ENCODE measurements at regions not wholly inside any gene's neighbourhood (a gene's known extent, or its start where the extent isn't known, plus 50 kb on each side); places are given as distances from the start of the nearest gene placed in this dataset.

DNA sequence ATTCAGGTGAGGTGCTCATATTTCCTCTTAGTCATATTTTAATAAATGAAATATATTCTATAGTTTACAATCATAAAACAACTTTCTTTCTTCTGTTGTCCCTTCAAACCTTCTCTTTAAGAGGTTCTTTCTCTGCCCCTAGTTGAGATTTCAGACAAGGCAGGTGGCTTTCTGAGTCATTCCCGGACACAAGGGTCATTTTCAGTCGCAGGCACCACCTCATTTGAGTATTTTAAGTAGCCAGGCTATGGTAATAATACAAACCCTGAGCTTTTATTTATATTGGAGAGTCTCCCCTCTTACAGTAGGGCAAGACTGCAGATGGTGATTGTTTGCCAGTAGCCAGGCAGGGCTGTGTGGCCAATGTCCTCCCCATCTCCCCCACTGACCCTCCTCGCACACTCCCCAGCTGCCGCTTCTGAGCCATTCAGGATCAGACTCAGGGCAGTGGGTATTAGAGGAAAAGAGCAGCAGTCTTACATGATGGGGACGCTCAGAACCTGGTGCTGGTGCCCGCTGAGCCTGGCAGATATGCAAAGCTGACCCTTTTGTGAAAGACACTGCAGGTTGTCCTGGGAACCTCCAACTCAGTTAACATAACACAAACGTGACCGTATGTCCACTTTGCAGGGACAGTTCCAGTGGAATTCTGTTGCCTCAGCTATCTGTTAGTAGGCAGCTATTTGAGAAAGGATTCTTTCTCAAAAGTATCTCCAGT is 101.1 kb upstream of the BCL2L14 start:
- Histone ChIP-seq H3K4me1 (no peaks in the 10 kb centered on the region), H3K27ac (no peak overlapping the region), H3K27me3 (no peaks in the 10 kb centered on the region), H3K4me3 (no peak overlapping the region), H3K9me3 (peaks cover 0 to 3% (median 0%) of the 10 kb centered on the region in 12 donors), H3K36me3 (no peaks in the 10 kb centered on the region)
- 74 to 77% (median 75%) methylated on average over 8 of the region's 8 CpGs for WGBS, 4 donors
- DNase-seq (no peak), ATAC-seq (no peak)
- TF ChIP-seq CTCF (IDR thresholded peaks at IDR 0.05) (no peak), POLR2A (IDR thresholded peaks at IDR 0.05) (no peak)
- intact Hi-C loops (cut with DNase I), result no loop called here

DNA sequence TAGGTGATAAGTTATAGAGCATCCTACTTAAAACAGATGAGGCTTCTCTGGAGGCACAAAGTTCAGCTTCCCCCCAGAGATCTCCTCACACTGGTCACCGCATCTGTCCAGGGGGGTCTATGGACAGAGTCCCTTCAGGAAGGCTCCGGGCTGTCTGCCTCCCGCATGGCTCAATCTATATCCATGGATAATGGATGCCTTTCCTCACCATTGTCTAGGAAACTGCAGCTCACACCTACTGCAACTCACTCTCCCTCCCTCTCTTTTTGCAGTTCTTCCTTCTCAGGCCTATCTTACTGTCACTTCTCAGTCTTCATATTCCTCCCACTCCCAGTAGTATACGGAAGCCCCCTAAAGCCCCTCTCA is 100.6 kb upstream of the BCL2L14 start:
- ATAC-seq (no peak), DNase-seq (no peak)
- H3K4me1 ChIP-seq, result no peaks in the 10 kb centered on the region
- H3K9me3 ChIP-seq, result peaks cover 0 to 3% (median 0%) of the 10 kb centered on the region in 12 donors
- TF ChIP-seq CTCF (IDR thresholded peaks at IDR 0.05), result no peak
- TF ChIP-seq POLR2A (IDR thresholded peaks at IDR 0.05), result no peak
- H3K36me3 ChIP-seq, result no peaks in the 10 kb centered on the region
- no peaks in the 10 kb centered on the region for H3K27me3 ChIP-seq
- no peak overlapping the region for H3K4me3 ChIP-seq
- WGBS, 4 donors, result 60 to 65% (median 62%) methylated on average over 4 of the region's 4 CpGs
- no peak overlapping the region for H3K27ac ChIP-seq
- intact Hi-C loops (cut with DNase I), result no loop called here

GRCh38 chr12:11973396-11973795 is 97.3 kb upstream of the BCL2L14 start:
- TF ChIP-seq POLR2A (IDR thresholded peaks at IDR 0.05), result no peak
- no peak for TF ChIP-seq CTCF (IDR thresholded peaks at IDR 0.05)
- WGBS, 4 donors, result 77 to 86% (median 84%) methylated on average over 6 of the region's 6 CpGs

GRCh38 chr12:11976005-11976404 is 94.7 kb upstream of the BCL2L14 start:
- H3K36me3 ChIP-seq, result no peaks in the 10 kb centered on the region
- ATAC-seq (no peak), DNase-seq (no peak)
- H3K27me3 ChIP-seq, result no peaks in the 10 kb centered on the region
- H3K4me1 ChIP-seq, result peaks cover 0 to 14% (median 0%) of the 10 kb centered on the region in 12 donors
- 45 to 54% (median 54%) methylated on average over 4 of the region's 4 CpGs for WGBS, 4 donors
- H3K27ac ChIP-seq, result no peak overlapping the region
- TF ChIP-seq CTCF (IDR thresholded peaks at IDR 0.05) (no peak), POLR2A (IDR thresholded peaks at IDR 0.05) (no peak)
- peaks cover 0 to 1% (median 0%) of the 10 kb centered on the region in 12 donors for H3K9me3 ChIP-seq
- intact Hi-C loops (cut with DNase I), result no loop called here
- no peak overlapping the region for H3K4me3 ChIP-seq

More at GRCh38 chr12:11973396-11973795, 97.3 kb upstream of the BCL2L14 start:
- Histone ChIP-seq H3K36me3 (no peaks in the 10 kb centered on the region), H3K4me3 (no peak overlapping the region), H3K9me3 (peaks cover 0 to 3% (median 0%) of the 10 kb centered on the region in 12 donors), H3K27me3 (no peaks in the 10 kb centered on the region), H3K4me1 (no peaks in the 10 kb centered on the region), H3K27ac (no peak overlapping the region)
- ATAC-seq (no peak), DNase-seq (no peak)
- intact Hi-C loops (cut with DNase I), result no loop called here
